ENCODE measurements at regions not wholly inside any gene's neighbourhood (a gene's known extent, or its start where the extent isn't known, plus 50 kb on each side); places are given as distances from the start of the nearest gene placed in this dataset.

- Histone ChIP-seq H3K36me3 (no peaks in the 10 kb centered on the region), H3K27ac (no peak overlapping the region), H3K27me3 (no peaks in the 10 kb centered on the region), H3K4me3 (no peak overlapping the region), H3K4me1 (no peaks in the 10 kb centered on the region), H3K9me3 (no peaks in the 10 kb centered on the region)
- TF ChIP-seq EP300 (IDR thresholded peaks at IDR 0.05): no peak
- TF ChIP-seq POLR2AphosphoS5 (IDR thresholded peaks at IDR 0.05): no peak
- TF ChIP-seq CTCF (IDR thresholded peaks at IDR 0.05): no peak
- no peak for TF ChIP-seq POLR2A (IDR thresholded peaks at IDR 0.05)
- no peak for DNase-seq
- 60 to 70% methylated on average over 1 of the region's 1 CpG for WGBS, 2 donors
- ATAC-seq (ENCODE audit: low FRiP score in 2 of 2): no peak
These were observed 59.0 kb upstream of the MINAR1 start for GRCh38 chr15:79373113-79373512.

GRCh38 chr15:79373728-79374127, 58.4 kb upstream of the MINAR1 start:
- DNase-seq (no peak), ATAC-seq (ENCODE audit: low FRiP score in 2 of 2) (no peak)
- 63 to 70% methylated on average over 2 of the region's 2 CpGs for WGBS, 2 donors
- Histone ChIP-seq H3K27ac (no peak overlapping the region), H3K4me1 (no peaks in the 10 kb centered on the region), H3K36me3 (no peaks in the 10 kb centered on the region), H3K4me3 (no peak overlapping the region), H3K27me3 (no peaks in the 10 kb centered on the region), H3K9me3 (no peaks in the 10 kb centered on the region)
- no peak for TF ChIP-seq EP300 (IDR thresholded peaks at IDR 0.05)
- no peak for TF ChIP-seq POLR2AphosphoS5 (IDR thresholded peaks at IDR 0.05)
- no peak for TF ChIP-seq POLR2A (IDR thresholded peaks at IDR 0.05)
- TF ChIP-seq CTCF (IDR thresholded peaks at IDR 0.05): no peak

GRCh38 chr15:79376383-79376782, 55.8 kb upstream of the MINAR1 start:
- H3K4me1 ChIP-seq: no peaks in the 10 kb centered on the region
- DNase-seq (no peak), ATAC-seq (ENCODE audit: low FRiP score in 2 of 2) (no peak)
- H3K27me3 ChIP-seq: no peaks in the 10 kb centered on the region
- no peak overlapping the region for H3K4me3 ChIP-seq
- WGBS, 2 donors: 77 to 78% methylated on average over 3 of the region's 3 CpGs
- H3K27ac ChIP-seq: no peak overlapping the region
- no peaks in the 10 kb centered on the region for H3K36me3 ChIP-seq
- no peaks in the 10 kb centered on the region for H3K9me3 ChIP-seq
- TF ChIP-seq POLR2A (IDR thresholded peaks at IDR 0.05) (no peak), CTCF (IDR thresholded peaks at IDR 0.05) (no peak), POLR2AphosphoS5 (IDR thresholded peaks at IDR 0.05) (no peak), EP300 (IDR thresholded peaks at IDR 0.05) (no peak)

- H3K9me3 ChIP-seq: no peaks in the 10 kb centered on the region
- WGBS, 2 donors: 93 to 95% methylated on average over 3 of the region's 3 CpGs
- TF ChIP-seq POLR2AphosphoS5 (IDR thresholded peaks at IDR 0.05) (no peak), CTCF (IDR thresholded peaks at IDR 0.05) (no peak)
- H3K36me3 ChIP-seq: no peaks in the 10 kb centered on the region
- DNase-seq (no peak), ATAC-seq (ENCODE audit: low FRiP score in 2 of 2) (no peak)
- H3K4me3 ChIP-seq: no peak overlapping the region
- H3K4me1 ChIP-seq: no peaks in the 10 kb centered on the region
- H3K27me3 ChIP-seq: no peaks in the 10 kb centered on the region
- no peak overlapping the region for H3K27ac ChIP-seq
These were observed 53.6 kb upstream of the MINAR1 start for GRCh38 chr15:79378394-79379109.
